Lower lobe of right lung (tissue), 2 donors: ENCODE measurements at regions not wholly inside any gene's neighbourhood (a gene's known extent, or its start where the extent isn't known, plus 50 kb on each side); places are given as distances from the start of the nearest gene placed in this dataset.

Experiments
- ATAC-seq, 2 donors: fragments of 200-7000 bp; cut with Tn5 transposase; one replicate each; pipeline ENCODE4 v1.9.1; 2020 to 2022; ENCODE audit warnings: mild to moderate bottlenecking in 2 of 2, moderate library complexity in 2 of 2
- DNase-seq: peaks from one replicate; pipeline ENCODE4 v3.0.0-alpha.2; 2020
- H3K27ac ChIP-seq: fragments of 200-600 bp; one replicate; pipeline ENCODE4 v1.8.0; 2022
- H3K27me3 ChIP-seq: fragments of 200-600 bp; one replicate; pipeline ENCODE4 v1.8.0; 2022; ENCODE audit warnings: low read depth
- H3K36me3 ChIP-seq: fragments of 200-600 bp; one replicate; pipeline ENCODE4 v1.8.0; 2022; ENCODE audit warnings: mild to moderate bottlenecking
- H3K4me1 ChIP-seq: fragments of 200-600 bp; one replicate; pipeline ENCODE4 v1.8.0; 2022
- H3K4me3 ChIP-seq: fragments of 200-600 bp; one replicate; pipeline ENCODE4 v1.8.0; 2022; ENCODE audit warnings: mild to moderate bottlenecking
- H3K9me3 ChIP-seq: fragments of 200-600 bp; one replicate; pipeline ENCODE4 v1.8.0; 2022
- intact Hi-C: fragments of 100-400 bp; cut with DNase I; formaldehyde crosslinking; loops from one replicate; pipeline ENCODE4 v1.11.0; 2022
- TF ChIP-seq, protein P1 (sequence below): fragments of 200-600 bp; IDR thresholded peaks from one replicate; pipeline ENCODE4 v1.8.0; 2022; ENCODE audit warnings: antibody characterized with exemption, mild to moderate bottlenecking
- donor health status: DM: no; HTN: yes; CAD: no; lungs with severe emphysema.

DNA sequence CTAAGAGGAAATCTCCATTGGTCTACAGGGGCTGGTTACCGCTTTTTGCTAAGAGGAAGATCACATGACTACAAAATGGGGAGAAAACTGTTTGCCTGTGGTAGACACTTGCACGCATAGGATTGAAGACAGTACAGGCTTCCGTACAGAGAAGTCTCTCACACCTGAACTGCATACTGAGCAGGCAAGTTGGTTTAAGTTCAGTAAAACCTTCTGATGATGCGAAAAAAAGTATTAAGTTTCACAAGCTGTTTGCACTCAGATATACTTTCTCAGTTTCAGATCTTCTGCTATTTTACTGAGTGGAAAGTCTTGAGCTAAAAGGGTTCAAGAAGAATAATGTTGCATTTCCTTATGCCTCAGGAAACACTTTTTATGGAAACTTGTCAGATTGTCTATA is 292.2 kb upstream of the MC4R start:
- intact Hi-C loops, result no loop called here
- Histone ChIP-seq H3K27me3 (no peaks in the 10 kb centered on the region), H3K4me1 (no peaks in the 10 kb centered on the region), H3K27ac (no peak overlapping the region), H3K36me3 (no peaks in the 10 kb centered on the region), H3K9me3 (no peaks in the 10 kb centered on the region), H3K4me3 (no peak overlapping the region)
- TF ChIP-seq, protein P1, sequence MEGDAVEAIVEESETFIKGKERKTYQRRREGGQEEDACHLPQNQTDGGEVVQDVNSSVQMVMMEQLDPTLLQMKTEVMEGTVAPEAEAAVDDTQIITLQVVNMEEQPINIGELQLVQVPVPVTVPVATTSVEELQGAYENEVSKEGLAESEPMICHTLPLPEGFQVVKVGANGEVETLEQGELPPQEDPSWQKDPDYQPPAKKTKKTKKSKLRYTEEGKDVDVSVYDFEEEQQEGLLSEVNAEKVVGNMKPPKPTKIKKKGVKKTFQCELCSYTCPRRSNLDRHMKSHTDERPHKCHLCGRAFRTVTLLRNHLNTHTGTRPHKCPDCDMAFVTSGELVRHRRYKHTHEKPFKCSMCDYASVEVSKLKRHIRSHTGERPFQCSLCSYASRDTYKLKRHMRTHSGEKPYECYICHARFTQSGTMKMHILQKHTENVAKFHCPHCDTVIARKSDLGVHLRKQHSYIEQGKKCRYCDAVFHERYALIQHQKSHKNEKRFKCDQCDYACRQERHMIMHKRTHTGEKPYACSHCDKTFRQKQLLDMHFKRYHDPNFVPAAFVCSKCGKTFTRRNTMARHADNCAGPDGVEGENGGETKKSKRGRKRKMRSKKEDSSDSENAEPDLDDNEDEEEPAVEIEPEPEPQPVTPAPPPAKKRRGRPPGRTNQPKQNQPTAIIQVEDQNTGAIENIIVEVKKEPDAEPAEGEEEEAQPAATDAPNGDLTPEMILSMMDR, result no peak
- ATAC-seq (no peak), DNase-seq (no peak)

DNA sequence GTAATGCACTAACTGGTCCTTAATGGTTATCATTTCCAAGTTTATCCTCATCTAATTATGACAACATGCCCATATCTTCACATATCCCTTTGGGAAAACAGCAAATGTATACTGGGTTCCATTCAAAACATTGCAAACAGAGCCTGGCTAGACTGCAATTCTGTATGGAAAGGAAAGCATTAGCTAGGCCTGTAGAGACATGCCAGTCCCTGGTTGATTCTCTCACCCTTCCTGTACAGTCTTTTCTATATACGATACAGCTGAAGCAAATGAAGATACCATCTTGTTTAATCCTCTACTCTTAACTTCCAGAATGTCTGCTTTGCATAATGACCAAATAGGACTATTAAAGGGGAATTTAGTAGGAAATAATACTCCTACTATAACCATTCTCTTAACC is 294.4 kb upstream of the MC4R start:
- Histone ChIP-seq H3K4me3 (no peak overlapping the region), H3K9me3 (no peaks in the 10 kb centered on the region), H3K27ac (no peak overlapping the region), H3K27me3 (no peaks in the 10 kb centered on the region), H3K36me3 (no peaks in the 10 kb centered on the region), H3K4me1 (no peaks in the 10 kb centered on the region)
- intact Hi-C loops, result no loop called here
- no peak for ATAC-seq
- TF ChIP-seq, protein P1, result no peak
- DNase-seq, result no peak

DNA sequence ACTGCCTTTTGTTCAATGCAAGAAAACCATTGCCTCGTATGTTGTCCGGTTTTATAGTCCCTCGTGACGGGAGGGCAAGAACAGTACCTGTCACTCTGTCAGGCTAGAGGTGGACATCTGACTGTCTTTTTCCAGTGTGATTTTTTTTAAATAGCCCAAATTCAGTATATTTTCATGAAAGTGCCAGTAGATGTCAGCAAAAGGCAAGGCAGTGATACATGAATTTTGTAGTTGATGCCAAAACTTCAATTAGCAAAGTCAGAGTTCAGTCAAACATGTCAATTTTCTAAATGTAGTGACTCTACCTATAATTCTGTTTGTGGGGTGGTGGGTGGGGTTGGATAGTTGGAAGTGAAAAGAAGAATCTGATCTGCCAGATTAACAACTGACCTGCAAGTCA is 296.0 kb upstream of the MC4R start:
- Histone ChIP-seq H3K4me1 (no peaks in the 10 kb centered on the region), H3K36me3 (no peaks in the 10 kb centered on the region), H3K27ac (no peak overlapping the region), H3K27me3 (no peaks in the 10 kb centered on the region), H3K9me3 (no peaks in the 10 kb centered on the region), H3K4me3 (no peak overlapping the region)
- intact Hi-C loops, result no loop called here
- ATAC-seq, result no peak
- DNase-seq, result no peak
- TF ChIP-seq, protein P1, result no peak

DNA sequence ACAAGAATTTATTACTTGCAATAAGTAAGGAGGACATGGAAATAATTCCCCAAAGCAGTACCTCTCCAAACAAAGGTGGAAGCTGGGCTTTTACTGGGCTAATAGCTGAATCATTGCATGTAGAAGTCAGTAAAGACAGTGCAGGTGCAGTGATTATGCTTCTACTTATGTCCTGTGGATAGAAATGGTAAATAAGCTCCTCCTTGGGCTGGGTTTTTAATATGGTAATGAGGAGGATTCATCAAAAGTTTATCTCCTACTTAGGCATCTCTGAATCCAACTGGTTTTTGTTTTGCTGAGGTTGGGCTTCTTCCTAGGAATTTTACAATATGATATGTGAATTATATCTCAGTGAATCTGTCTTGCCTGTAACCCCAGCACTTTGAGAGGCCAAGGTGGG is 297.4 kb upstream of the MC4R start:
- Histone ChIP-seq H3K9me3 (no peaks in the 10 kb centered on the region), H3K36me3 (no peaks in the 10 kb centered on the region), H3K27me3 (no peaks in the 10 kb centered on the region), H3K4me1 (no peaks in the 10 kb centered on the region), H3K27ac (no peak overlapping the region), H3K4me3 (no peak overlapping the region)
- intact Hi-C loops, result no loop called here
- ATAC-seq (no peak), DNase-seq (no peak)
- TF ChIP-seq, protein P1, result no peak

DNA sequence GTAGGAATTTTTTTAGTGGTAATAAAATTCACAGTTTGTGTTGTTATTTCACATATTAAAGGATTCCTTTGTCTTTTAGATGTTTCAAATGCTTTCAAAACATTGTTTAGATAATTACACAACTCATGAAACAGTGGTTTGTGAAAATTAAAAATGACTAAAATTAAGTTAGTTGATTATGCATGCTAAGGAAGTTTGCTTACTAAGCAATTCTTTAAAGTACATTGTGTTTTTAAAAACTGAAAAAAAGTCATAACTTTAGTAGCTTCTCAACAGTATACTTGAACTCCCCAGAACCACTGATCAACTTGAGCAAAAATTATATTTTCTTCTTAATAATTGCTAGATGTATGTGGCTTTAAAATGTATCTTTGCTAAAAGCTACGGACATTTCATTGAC is 298.4 kb upstream of the MC4R start:
- no peak for ATAC-seq
- Histone ChIP-seq H3K36me3 (no peaks in the 10 kb centered on the region), H3K27me3 (no peaks in the 10 kb centered on the region), H3K4me3 (no peak overlapping the region), H3K27ac (no peak overlapping the region), H3K4me1 (no peaks in the 10 kb centered on the region), H3K9me3 (no peaks in the 10 kb centered on the region)
- DNase-seq, result no peak
- intact Hi-C loops, result no loop called here
- TF ChIP-seq, protein P1, result no peak

DNA sequence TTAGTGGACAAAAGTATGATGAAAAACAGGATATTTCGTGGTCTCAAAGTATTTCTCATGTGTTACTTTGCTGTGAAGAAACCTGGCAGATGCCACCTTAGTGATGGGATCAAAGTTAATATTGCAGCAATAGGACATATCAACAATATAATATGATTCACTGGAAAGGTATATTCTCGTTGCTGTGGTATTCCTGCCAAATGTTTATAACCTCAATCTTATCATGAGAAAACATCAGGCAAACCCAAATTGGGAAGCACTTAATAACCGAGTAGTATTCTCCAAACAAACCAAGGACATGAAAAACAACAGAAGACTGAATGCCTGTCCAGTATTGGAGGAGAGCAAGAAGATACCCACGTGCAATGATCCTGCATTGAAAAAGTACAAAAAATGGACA is 302.6 kb upstream of the MC4R start:
- no peak overlapping the region for H3K27ac ChIP-seq
- no peaks in the 10 kb centered on the region for H3K27me3 ChIP-seq
- H3K36me3 ChIP-seq, result no peaks in the 10 kb centered on the region
- no peak overlapping the region for H3K4me3 ChIP-seq
- intact Hi-C loops, result no loop called here
- H3K4me1 ChIP-seq, result no peaks in the 10 kb centered on the region
- ATAC-seq (no peak), DNase-seq (no peak)
- no peaks in the 10 kb centered on the region for H3K9me3 ChIP-seq
- TF ChIP-seq, protein P1, result no peak
